Fibroblast of the aortic adventitia (primary cell): ENCODE measurements at regions not wholly inside any gene's neighbourhood (a gene's known extent, or its start where the extent isn't known, plus 50 kb on each side); places are given as distances from the start of the nearest gene placed in this dataset.
A peak's percentile ranks its signal among the peaks of the same experiment; 100 is the strongest.
"Not testable (repeated sequence)": the region's sequence is repeated elsewhere in the genome, so short reads cannot be mapped to it uniquely, and the experiment has no call there.

ENCODE experiments used
- DNase-seq: peaks from one replicate; pipeline ENCODE4 v3.0.0-alpha.2; 2010; ENCODE audit warnings: low read depth
- H3K4me3 ChIP-seq: 2 replicates; pipeline ENCODE4 v1.5.1; 2011; ENCODE audit warnings: low read depth, mild to moderate bottlenecking, control low read depth, low read length, moderate library complexity
- CTCF ChIP-seq: IDR thresholded peaks from 2 replicates; pipeline ENCODE4 v1.5.1; 2011; ENCODE audit warnings: mild to moderate bottlenecking, low read length, control low read depth, inconsistent platforms; ENCODE audit not compliant: insufficient read depth

GRCh38 chr4:123652476-123652875, 255.9 kb downstream of the SPRY1 start:
- H3K4me3 ChIP-seq: no peak overlapping the region
- TF ChIP-seq CTCF: no peak
- DNase-seq: peak; percentile 66

DNA sequence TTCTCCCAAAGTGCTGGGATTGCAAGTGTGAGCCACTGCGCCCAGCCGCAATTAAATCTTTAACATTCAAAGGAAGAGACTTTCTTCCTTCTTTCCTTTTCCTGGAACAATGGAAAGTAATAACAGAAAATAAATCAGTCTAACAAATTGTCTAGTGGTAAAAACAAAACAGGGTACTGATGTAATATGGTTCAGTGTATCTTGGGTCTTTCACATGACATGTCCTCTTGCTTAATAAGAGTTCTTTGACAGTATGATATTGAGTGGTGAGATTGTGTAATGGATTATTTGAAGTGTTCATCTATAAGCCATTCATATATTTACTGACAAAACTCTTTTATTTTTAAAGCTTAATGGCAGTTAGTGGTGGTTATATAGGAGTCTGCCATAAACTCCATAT, 256.6 kb downstream of the SPRY1 start:
- no peak for TF ChIP-seq CTCF
- DNase-seq: peak; percentile 12
- no peak overlapping the region for H3K4me3 ChIP-seq

DNA sequence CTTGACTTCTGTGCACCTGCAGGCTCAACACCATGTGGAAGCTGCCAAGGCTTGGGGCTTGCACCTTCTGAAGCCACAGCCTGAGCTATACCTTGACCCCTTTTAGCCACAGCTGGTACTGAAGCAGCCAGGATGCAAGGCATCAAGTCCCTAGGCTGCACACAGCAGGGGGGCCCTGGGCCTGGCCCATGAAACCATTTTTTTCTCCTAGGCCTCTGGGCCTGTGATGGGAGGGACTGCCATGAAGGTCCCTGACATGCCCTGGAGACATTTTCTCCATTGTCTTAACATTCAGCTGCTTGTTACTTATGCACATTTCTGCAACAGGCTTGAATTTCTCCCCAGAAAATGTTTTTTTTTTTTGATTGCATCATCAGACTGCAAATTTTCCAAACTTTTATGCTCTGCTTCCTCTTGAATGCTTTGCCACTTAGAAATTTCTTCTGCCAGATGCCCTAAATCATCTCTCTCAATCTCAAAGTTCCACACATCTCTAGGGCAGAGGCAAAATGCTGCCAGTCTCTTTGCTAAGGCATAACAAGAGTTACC, 260.2 kb downstream of the SPRY1 start:
- H3K4me3 ChIP-seq: not testable (repeated sequence)
- peak; percentile 26 for DNase-seq

GRCh38 chr4:123657606-123658005, 261.0 kb downstream of the SPRY1 start:
- not testable (repeated sequence) for H3K4me3 ChIP-seq, DNase-seq

GRCh38 chr4:123659262-123659661, 262.7 kb downstream of the SPRY1 start:
- TF ChIP-seq CTCF: no peak
- no peak overlapping the region for H3K4me3 ChIP-seq
- no peak for DNase-seq

DNA sequence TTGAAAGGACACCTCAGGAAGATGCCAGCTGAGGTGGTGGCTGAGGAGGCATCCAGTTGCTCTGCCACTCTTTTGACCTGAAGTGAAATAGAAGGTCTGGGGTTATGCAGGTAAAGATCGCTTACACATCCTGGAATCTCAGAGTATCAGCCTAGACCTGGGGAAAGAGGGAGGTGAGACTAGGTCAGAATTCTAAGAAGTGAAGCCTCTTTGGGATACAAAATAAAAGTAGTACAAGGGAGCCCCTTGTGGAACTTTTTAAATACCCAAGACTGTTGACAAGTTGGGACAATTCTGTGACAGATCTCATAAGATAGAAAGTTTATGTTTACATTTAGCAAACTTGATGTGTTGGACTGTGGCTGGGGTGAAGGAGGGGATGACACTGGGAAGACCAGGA, 263.1 kb downstream of the SPRY1 start:
- peak; percentile 12 for DNase-seq
- no peak for TF ChIP-seq CTCF
- H3K4me3 ChIP-seq: no peak overlapping the region

DNA sequence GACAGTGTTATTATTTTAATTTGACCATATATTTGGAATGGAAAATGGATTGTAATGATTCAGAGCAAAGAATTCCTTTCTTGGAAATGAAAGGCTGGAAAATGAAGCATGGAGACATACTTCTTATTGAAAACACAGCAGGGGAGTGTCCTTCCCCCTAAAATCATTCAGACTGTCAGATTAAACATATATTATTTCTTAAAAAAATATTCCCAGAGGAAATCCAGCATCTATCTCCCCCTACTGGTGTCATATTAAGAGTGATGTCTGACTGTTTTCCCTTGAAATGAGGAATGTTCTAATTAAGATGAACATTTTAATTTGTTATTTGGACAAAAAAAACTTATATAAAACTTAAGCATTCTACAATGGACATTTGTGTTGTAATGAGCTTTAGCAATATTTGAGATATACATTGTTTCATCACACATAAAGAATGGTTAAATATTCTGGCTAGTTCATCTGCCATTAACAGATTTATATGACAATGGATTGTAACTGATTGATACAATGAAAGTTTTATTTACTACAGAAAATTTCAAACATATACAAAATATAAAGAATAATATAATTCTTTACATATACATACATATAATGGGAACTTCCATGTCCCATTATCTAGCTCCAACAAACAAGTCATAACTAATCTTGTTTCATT, 264.6 kb downstream of the SPRY1 start:
- DNase-seq: peak; percentile 54

More for the DNA sequence above, 264.6 kb downstream of the SPRY1 start:
- peak; percentile 57 for TF ChIP-seq CTCF
- H3K4me3 ChIP-seq: no peak overlapping the region
